HUES64 (cell line): ENCODE measurements at regions not wholly inside any gene's neighbourhood (a gene's known extent, or its start where the extent isn't known, plus 50 kb on each side); places are given as distances from the start of the nearest gene placed in this dataset.
"Not testable (repeated sequence)": the region's sequence is repeated elsewhere in the genome, so short reads cannot be mapped to it uniquely, and the experiment has no call there.

Experiments
- H3K27ac ChIP-seq: 2 replicates; pipeline ENCODE4 v1.7.0; 2013; ENCODE audit warnings: low read depth, low read length, inconsistent platforms
- H3K27me3 ChIP-seq: 2 replicates; pipeline ENCODE4 v1.6.1; 2013; ENCODE audit warnings: mild to moderate bottlenecking, low read length; ENCODE audit not compliant: insufficient read depth
- H3K36me3 ChIP-seq: 2 replicates; pipeline ENCODE4 v1.6.1; 2013; ENCODE audit warnings: mild to moderate bottlenecking, low read length; ENCODE audit not compliant: insufficient read depth
- H3K4me1 ChIP-seq: 2 replicates; pipeline ENCODE4 v1.6.1; 2013; ENCODE audit warnings: mild to moderate bottlenecking, low read length, moderate library complexity; ENCODE audit not compliant: insufficient read depth
- H3K4me3 ChIP-seq: 2 replicates; pipeline ENCODE4 v1.5.1; 2013; ENCODE audit warnings: mild to moderate bottlenecking, low read length, moderate library complexity
- H3K9ac ChIP-seq: 2 replicates; pipeline ENCODE4 v1.6.1; 2013; ENCODE audit warnings: mild to moderate bottlenecking, low read depth, low read length
- H3K9me3 ChIP-seq: 2 replicates; pipeline ENCODE4 v1.6.1; 2013; ENCODE audit warnings: low read depth, low read length; ENCODE audit not compliant: insufficient read depth
- WGBS: fragments of 150-250, 120-280 bp; methylation state at CpG from one replicate; pipeline ENCODE4 v1.1.7; 2013; ENCODE audit warnings: missing lambda C conversion rate; 5-methylcytosine and 5-hydroxymethylcytosine counted together

DNA sequence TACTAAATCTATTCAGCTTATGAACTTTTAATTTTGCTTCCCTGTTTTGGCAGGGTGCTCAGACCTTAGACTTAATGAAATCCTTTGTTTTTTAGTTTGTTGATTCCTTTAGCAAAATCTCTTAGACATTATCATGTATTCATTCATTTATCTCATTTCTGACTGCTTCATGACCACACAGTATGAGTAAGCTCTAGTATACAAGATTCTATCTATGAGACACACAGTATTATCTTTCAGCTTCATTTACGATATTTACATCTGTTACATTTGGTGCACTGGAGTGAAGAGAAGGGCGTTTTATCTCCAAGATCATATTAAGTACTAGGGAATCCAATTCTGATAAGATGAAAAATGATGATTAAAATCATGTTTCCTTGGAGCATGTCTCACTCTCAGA is 448.1 kb upstream of the CA10 start:
- H3K4me3 ChIP-seq, result no peak overlapping the region
- H3K27me3 ChIP-seq, result no peaks in the 10 kb centered on the region
- peaks cover 74% of the 10 kb centered on the region for H3K9me3 ChIP-seq
- H3K4me1 ChIP-seq, result no peaks in the 10 kb centered on the region
- WGBS, result no CpG with 5 or more reads among the region's 2 CpGs
- no peaks in the 10 kb centered on the region for H3K36me3 ChIP-seq
- no peak overlapping the region for H3K9ac ChIP-seq
- H3K27ac ChIP-seq, result no peak overlapping the region

DNA sequence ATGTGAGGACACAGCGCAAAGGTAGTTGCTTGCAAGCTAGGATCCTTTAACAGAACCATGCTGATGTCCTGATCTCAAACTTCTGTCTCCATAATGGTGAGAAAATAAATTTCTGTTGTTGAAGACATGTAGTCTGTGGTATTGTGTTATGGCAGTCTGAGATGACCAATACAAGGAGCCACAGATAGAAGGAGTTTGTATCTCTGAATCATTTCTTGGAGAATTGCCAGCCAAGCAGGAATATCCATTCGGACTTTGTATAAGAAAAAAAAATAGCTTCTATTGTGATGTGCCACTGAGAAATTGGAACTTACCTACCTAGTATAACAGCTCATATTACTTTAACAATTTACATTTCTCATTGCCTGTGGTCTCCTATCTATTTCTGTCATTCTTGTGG is 447.6 kb upstream of the CA10 start:
- Histone ChIP-seq H3K4me1 (no peaks in the 10 kb centered on the region), H3K27me3 (no peaks in the 10 kb centered on the region), H3K36me3 (no peaks in the 10 kb centered on the region), H3K9ac (no peak overlapping the region), H3K4me3 (no peak overlapping the region), H3K9me3 (peaks cover 69% of the 10 kb centered on the region), H3K27ac (no peak overlapping the region)
- WGBS, result 70% methylated on average over 1 of the region's 2 CpGs

GRCh38 chr17:52604105-52604504 is 445.6 kb upstream of the CA10 start:
- H3K9me3 ChIP-seq, result peaks cover 63% of the 10 kb centered on the region
- H3K4me3 ChIP-seq, result no peak overlapping the region
- no peaks in the 10 kb centered on the region for H3K4me1 ChIP-seq
- H3K27ac ChIP-seq, result no peak overlapping the region
- no peak overlapping the region for H3K9ac ChIP-seq
- no peaks in the 10 kb centered on the region for H3K27me3 ChIP-seq
- H3K36me3 ChIP-seq, result no peaks in the 10 kb centered on the region
- WGBS, result 78% methylated on average over 1 of the region's 2 CpGs

GRCh38 chr17:52597452-52598215 is 439.1 kb upstream of the CA10 start:
- not testable (repeated sequence) for H3K4me1 ChIP-seq, H3K27me3 ChIP-seq, H3K27ac ChIP-seq, H3K4me3 ChIP-seq, H3K9ac ChIP-seq, H3K36me3 ChIP-seq
- WGBS, result 87% methylated on average over 11 of the region's 11 CpGs
- H3K9me3 ChIP-seq, result peaks cover 43% of the 10 kb centered on the region

DNA sequence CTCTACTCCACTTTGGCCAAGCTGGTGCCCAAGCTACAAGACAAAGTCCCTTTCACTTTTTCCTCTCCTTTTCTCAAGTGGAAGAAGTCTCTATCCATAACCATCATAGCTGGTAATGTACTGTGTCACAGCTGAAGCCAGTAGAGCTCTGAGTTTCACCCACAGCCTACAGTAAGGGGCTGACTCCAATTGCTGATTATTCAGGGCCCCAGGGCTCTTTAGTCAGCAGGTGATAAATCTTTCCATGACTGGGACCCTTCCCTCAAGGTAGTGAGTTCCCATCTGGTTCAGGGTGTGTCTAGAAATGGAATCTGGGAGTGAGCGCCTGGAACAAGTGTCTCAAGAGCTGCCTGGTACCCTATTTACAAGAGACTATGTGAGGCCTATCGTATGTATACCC is 436.0 kb upstream of the CA10 start:
- no peaks in the 10 kb centered on the region for H3K36me3 ChIP-seq

DNA sequence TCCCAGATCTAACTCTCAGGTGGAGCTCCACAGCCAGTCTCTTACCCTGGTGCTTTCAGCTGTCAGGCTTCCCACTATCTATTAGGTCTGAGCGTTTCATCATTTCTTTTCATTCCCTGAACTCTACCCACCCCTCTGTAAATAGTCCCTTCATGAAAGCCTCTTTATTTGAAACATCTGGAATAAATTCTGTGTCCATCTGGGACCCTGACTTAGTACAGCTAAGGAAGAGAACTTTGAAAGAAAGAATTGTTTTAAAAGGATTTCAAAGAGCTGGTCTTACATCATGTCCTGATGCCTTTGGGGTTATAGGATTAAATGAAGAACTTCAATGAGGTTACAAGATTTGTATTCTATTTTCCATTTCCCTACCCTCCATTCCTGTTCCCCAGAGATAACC is 388.5 kb upstream of the CA10 start:
- no peaks in the 10 kb centered on the region for H3K4me1 ChIP-seq
- peaks cover 47% of the 10 kb centered on the region for H3K9me3 ChIP-seq
- 56% methylated on average over 1 of the region's 1 CpG for WGBS
- H3K9ac ChIP-seq, result no peak overlapping the region
- H3K4me3 ChIP-seq, result no peak overlapping the region
- H3K27me3 ChIP-seq, result no peaks in the 10 kb centered on the region
- H3K27ac ChIP-seq, result no peak overlapping the region
- no peaks in the 10 kb centered on the region for H3K36me3 ChIP-seq

More for the DNA sequence above, 436.0 kb upstream of the CA10 start:
- Histone ChIP-seq H3K27me3 (no peaks in the 10 kb centered on the region), H3K4me3 (no peak overlapping the region), H3K9ac (no peak overlapping the region), H3K27ac (no peak overlapping the region), H3K4me1 (no peaks in the 10 kb centered on the region), H3K9me3 (peaks cover 41% of the 10 kb centered on the region)
- 81% methylated on average over 2 of the region's 2 CpGs for WGBS

DNA sequence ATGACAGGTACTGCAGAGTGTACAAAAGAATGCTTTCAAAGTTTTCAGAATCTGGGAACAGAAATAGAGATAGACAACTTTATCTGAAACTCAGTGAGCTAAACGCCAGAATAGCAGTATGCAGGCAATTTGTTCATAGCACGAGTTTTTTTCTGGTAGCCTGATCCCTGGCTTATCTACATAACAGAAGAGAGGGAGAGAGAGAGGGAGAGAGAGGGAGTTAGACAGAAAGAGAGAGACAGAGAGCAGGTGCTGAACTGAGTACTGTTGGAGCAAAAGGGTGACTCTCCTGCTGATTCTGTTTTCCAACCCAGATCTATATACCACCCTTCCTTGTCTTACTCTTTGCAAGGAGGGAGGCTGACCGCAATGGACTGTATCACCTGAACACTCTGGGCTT is 388.0 kb upstream of the CA10 start:
- Histone ChIP-seq H3K9ac (no peak overlapping the region), H3K4me1 (no peaks in the 10 kb centered on the region), H3K36me3 (no peaks in the 10 kb centered on the region), H3K9me3 (peaks cover 49% of the 10 kb centered on the region), H3K27me3 (no peaks in the 10 kb centered on the region), H3K27ac (no peak overlapping the region), H3K4me3 (no peak overlapping the region)
- 30% methylated on average over 3 of the region's 3 CpGs for WGBS

- H3K9ac ChIP-seq, result no peak overlapping the region
- peaks cover 60% of the 10 kb centered on the region for H3K9me3 ChIP-seq
- H3K27me3 ChIP-seq, result no peaks in the 10 kb centered on the region
- no peak overlapping the region for H3K27ac ChIP-seq
- no peaks in the 10 kb centered on the region for H3K36me3 ChIP-seq
- no peaks in the 10 kb centered on the region for H3K4me1 ChIP-seq
- 85% methylated on average over 1 of the region's 1 CpG for WGBS
- H3K4me3 ChIP-seq, result no peak overlapping the region
These were observed 378.9 kb upstream of the CA10 start for GRCh38 chr17:52537421-52537820.

- H3K9ac ChIP-seq, result no peak overlapping the region
- H3K27me3 ChIP-seq, result no peaks in the 10 kb centered on the region
- WGBS, result 86% methylated on average over 3 of the region's 4 CpGs
- no peaks in the 10 kb centered on the region for H3K36me3 ChIP-seq
- H3K4me3 ChIP-seq, result no peak overlapping the region
- H3K9me3 ChIP-seq, result peaks cover 58% of the 10 kb centered on the region
- H3K4me1 ChIP-seq, result no peaks in the 10 kb centered on the region
- no peak overlapping the region for H3K27ac ChIP-seq
These were observed 378.0 kb upstream of the CA10 start for GRCh38 chr17:52536489-52536888.

DNA sequence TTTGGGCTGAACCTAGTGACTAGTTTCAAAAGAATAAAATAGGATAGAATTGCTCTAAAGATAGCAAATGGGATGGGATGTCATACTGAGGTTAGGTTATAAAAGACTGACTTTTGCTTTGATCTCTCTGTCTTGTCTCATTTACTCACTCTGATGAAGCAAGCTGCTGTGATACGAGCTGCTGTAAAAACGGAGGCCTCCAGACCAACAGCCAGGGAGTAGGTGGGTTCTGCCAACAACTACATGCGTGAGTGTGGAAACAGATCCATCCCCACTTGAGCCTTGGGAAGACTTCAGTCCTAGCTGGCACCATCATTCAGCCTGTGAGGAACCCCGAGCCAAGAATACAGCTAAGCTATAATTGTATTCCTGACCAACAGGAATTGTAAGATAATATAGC is 373.9 kb upstream of the CA10 start:
- WGBS, result 86% methylated on average over 4 of the region's 4 CpGs
- Histone ChIP-seq H3K27me3 (no peaks in the 10 kb centered on the region), H3K9me3 (peaks cover 46% of the 10 kb centered on the region), H3K27ac (no peak overlapping the region), H3K9ac (no peak overlapping the region), H3K4me1 (no peaks in the 10 kb centered on the region), H3K36me3 (no peaks in the 10 kb centered on the region), H3K4me3 (no peak overlapping the region)

- Histone ChIP-seq H3K36me3 (no peaks in the 10 kb centered on the region), H3K9me3 (peaks cover 64% of the 10 kb centered on the region), H3K4me1 (no peaks in the 10 kb centered on the region), H3K9ac (no peak overlapping the region), H3K27ac (no peak overlapping the region), H3K27me3 (no peaks in the 10 kb centered on the region), H3K4me3 (no peak overlapping the region)
- WGBS, result 100% methylated on average over 1 of the region's 3 CpGs
These were observed 365.7 kb upstream of the CA10 start for GRCh38 chr17:52524096-52524637.

DNA sequence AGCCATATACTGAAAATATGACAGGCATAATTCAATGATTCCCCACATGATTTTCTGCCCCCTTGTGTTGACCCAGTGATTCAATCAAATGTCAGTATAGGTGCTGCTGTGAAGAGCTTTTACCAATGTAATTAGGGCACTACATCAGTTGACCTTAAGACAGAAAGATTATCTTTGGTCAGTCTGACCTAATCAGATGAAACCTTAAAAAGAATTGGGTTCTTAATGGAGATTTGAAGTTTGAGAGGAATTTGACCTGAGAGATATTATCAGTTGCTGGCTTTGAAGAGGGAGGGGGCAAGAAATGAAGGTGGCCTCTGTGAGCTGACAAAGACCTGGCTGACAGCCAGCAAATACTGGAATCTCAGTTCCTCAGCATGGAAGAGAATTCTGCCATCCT is 358.7 kb upstream of the CA10 start:
- no peaks in the 10 kb centered on the region for H3K4me1 ChIP-seq
- no peak overlapping the region for H3K27ac ChIP-seq
- no peak overlapping the region for H3K9ac ChIP-seq
- H3K36me3 ChIP-seq, result no peaks in the 10 kb centered on the region
- peaks cover 49% of the 10 kb centered on the region for H3K9me3 ChIP-seq
- no peak overlapping the region for H3K4me3 ChIP-seq
- H3K27me3 ChIP-seq, result no peaks in the 10 kb centered on the region
